ENCODE measurements at regions not wholly inside any gene's neighbourhood (a gene's known extent, or its start where the extent isn't known, plus 50 kb on each side); places are given as distances from the start of the nearest gene placed in this dataset.
"Not testable (repeated sequence)": the region's sequence is repeated elsewhere in the genome, so short reads cannot be mapped to it uniquely, and the experiment has no call there.

DNA sequence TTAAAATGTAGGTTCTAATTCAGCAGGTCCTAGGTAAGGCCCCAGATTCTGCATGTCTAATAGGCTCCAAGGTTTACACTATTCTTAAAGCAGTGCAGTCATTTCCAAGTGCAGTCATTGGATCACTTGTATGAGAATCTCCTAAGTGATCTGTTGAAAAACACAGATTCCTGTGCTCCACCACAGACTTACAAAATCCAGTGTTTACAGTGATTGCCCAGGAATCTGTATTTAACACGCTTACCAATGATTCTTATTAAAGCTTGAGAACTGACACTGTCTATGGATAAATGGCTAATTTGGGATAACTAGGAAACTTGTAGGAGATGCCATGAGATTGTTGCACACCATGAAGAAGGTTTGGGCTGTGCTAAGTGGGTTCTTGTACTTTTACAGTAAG is 104.6 kb upstream of the PLEKHG1 start:
- DNase-seq (ENCODE audit: low spot score) (no peak), ATAC-seq (ENCODE audit: low FRiP score) (no peak)
- TF ChIP-seq, protein P1, sequence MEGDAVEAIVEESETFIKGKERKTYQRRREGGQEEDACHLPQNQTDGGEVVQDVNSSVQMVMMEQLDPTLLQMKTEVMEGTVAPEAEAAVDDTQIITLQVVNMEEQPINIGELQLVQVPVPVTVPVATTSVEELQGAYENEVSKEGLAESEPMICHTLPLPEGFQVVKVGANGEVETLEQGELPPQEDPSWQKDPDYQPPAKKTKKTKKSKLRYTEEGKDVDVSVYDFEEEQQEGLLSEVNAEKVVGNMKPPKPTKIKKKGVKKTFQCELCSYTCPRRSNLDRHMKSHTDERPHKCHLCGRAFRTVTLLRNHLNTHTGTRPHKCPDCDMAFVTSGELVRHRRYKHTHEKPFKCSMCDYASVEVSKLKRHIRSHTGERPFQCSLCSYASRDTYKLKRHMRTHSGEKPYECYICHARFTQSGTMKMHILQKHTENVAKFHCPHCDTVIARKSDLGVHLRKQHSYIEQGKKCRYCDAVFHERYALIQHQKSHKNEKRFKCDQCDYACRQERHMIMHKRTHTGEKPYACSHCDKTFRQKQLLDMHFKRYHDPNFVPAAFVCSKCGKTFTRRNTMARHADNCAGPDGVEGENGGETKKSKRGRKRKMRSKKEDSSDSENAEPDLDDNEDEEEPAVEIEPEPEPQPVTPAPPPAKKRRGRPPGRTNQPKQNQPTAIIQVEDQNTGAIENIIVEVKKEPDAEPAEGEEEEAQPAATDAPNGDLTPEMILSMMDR (IDR thresholded peaks at IDR 0.05) = no peak

DNA sequence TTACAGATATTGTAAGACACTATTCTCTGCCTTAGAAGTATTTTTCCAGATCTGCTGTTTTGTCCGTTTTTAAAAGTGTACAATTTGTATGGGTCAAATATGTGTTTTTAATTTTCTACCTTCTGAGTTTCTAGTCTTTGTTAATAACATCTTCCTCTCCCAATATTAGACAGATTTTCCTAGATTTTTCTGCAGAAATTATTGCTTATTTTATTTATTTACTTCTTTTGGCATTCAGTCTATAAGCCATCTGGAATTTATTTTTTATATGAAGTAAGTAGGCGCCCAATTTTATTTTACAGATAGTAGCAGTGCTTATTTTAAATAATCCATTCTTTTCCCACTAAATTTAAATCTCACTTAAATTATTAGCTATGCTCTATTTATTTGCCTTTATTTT is 103.1 kb upstream of the PLEKHG1 start:
- ATAC-seq (ENCODE audit: low FRiP score) = no peak
- TF ChIP-seq, protein P1 (IDR thresholded peaks at IDR 0.05) = no peak
- no peak for DNase-seq (ENCODE audit: low spot score)

DNA sequence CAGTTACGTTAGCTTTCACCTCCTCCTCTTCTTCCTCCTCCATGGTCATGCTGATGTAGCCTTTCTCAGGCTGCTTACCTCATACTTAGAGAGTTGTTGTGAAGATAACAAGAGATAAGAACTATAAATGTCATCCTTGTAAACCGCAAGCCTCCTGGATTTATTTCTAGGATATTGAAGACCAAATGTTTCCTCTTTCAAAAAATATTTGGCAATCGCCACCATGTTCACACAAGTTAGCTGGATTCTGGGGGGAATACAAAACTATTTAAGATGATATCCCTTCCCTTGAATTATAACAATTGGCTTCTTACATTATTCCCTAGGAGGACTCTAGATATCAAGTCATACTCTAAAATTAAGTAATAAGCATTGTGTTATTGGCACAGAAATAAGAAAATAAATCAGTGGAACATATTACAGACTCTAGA is 99.8 kb upstream of the PLEKHG1 start:
- TF ChIP-seq, protein P1 (IDR thresholded peaks at IDR 0.05) = no peak
- DNase-seq (ENCODE audit: low spot score) (no peak), ATAC-seq (ENCODE audit: low FRiP score) (no peak)

DNA sequence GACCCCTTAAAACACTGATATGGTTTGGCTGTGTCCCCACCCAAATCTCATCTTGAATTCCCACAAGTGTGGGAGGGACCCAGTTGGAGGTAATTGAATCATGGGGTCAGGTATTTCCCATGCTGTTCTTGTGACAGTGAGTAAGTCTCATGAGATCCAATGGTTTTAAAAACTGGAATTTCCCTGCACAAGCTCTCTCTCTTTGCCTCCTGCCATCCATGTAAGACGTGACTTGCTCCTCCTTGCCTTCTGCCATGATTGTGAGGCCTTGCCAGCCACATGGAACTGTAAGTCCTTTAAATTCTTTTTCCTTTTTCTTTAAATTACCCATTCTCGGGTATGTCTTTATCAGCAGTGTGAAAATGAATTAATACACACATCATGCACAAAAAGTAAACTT is 99.1 kb upstream of the PLEKHG1 start:
- not testable (repeated sequence) for ATAC-seq (ENCODE audit: low FRiP score); DNase-seq (ENCODE audit: low spot score)

DNA sequence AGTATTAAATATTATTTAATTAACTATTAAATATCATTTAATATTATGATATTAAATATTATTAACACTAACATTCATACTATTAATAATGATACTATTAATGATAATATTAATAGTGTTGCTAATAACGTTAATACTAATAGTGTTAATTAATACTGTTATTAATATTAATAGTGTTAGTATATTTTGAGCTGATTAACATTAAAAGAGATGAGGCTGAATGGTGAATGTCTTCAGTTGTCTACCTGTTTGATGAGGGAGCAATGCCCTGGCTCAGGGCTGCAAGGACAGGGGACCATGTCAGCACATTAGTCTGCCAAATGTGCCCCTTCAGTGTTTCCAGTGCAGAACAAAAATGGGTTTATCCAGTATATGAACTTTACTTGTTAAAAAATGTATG is 96.6 kb upstream of the PLEKHG1 start:
- TF ChIP-seq, protein P1 (IDR thresholded peaks at IDR 0.05) = no peak
- ATAC-seq (ENCODE audit: low FRiP score) (no peak), DNase-seq (ENCODE audit: low spot score) (no peak)

DNA sequence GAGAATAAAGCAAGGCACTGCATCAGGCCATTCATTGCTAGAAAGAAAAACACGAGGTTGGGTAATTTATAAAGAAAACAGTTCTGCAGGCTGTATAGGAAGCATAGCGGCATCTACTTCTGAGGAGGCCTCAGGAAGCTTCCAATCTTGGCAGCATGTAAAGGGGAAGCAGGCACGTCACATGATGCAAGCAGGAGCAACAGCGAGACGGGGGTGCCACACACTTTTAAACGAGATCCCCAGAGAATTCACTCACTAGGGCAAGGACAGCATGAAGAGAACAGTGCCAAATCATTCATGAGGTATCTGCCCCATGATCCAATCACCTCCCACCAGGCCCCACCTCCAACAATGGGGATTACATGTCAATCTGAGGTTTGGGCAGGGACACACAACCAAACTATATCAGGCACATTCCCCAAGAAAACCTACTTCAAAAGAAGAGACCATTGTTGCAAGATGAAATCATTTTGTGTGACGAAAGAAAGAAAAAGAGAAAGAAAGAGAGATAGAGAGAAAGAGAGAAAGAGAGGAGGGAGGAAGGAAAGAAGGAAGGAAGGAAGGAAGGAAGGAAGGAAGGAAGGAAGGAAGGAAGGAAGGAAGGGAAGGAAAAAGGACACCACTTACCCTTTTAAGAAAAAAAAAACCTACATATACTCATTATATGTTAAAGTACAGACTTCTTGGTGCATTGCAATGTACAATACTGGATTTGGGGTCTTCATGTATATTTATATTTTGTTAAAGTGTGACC is 95.9 kb upstream of the PLEKHG1 start:
- TF ChIP-seq, protein P1 (IDR thresholded peaks at IDR 0.05) = no peak
- ATAC-seq (ENCODE audit: low FRiP score) = no peak
- DNase-seq (ENCODE audit: low spot score) = no peak

DNA sequence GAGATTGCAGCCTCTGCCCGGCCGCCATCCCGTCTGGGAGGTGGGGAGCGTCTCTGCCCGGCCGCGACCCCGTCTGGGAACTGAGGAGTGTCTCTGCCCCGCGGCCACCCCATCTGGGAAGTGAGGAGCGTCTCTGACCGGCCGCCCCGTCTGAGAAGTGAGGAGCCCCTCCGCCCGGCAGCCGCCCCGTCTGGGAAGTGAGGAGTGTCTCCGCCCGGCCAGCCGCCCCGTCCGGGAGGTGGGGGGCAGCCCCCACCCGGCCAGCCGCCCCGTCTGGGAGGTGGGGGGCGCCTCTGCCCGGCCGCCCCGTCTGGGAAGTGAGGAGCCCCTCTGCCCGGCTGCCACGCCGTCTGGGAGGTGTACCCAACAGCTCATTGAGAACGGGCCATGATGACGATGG is 92.3 kb upstream of the PLEKHG1 start:
- not testable (repeated sequence) for DNase-seq (ENCODE audit: low spot score); ATAC-seq (ENCODE audit: low FRiP score)

DNA sequence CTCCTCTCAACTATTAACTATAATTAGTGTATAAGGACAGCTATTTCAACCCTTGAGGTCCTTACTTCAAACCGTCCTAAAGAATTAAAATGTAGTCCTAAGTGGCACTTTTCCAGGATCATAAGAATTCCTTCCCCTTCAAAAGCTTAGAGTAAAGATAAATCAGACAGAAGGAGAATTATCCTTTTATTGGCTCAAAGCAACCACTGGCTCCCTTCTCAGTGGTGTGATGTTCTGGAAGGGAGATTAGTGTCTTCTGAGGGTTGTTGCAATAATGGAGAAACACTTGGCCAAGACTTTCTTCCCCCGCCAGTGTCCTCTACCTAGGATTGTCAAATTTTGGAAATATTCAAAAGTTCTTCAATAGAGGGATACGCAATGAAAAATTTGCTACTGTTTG is 89.1 kb upstream of the PLEKHG1 start:
- no peak for ATAC-seq (ENCODE audit: low FRiP score)
- TF ChIP-seq, protein P1 (IDR thresholded peaks at IDR 0.05) = no peak
- no peak for DNase-seq (ENCODE audit: low spot score)
